CD4-positive, alpha-beta T cell treated with Interleukin-21 for 1 hour (primary cell): ENCODE measurements at regions not wholly inside any gene's neighbourhood (a gene's known extent, or its start where the extent isn't known, plus 50 kb on each side); places are given as distances from the start of the nearest gene placed in this dataset.

ENCODE experiments used
- DNase-seq: peaks from one replicate; pipeline ENCODE4 v3.0.0-alpha.2; 2020

DNA sequence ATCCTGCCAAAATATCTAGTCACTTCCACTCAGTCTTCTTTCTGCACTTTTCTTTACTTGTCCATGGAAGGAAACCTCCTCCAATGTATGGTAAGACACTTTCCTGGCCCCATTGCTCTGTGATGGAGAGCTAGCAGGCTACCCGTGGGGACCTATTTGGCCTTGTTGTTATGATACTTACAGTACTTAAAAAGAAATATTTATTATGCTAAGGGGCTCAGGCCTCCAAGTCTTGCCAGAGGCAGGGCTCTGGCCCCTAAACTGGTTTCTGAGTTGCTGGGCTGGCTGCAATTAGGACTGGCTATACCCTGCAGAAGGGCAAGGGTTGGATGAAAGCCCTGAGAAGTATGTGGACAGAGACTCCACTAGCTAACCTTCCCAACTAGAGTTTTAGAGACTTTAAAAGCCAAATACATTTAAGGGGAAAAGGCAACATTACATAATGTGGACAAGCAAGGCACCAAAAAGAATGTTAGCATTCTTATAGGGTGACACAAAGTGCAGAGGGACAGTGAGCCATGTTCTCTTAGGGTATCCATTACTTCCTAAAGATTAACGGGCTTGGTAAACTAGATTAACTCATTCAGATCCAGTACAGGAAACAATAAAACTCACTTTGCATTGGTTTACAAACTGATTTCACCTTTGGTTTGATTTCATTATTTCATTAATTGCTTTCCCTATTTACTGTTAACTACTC lies 84.9 kb upstream of the INHBA start:
- DNase-seq: no peak

DNA sequence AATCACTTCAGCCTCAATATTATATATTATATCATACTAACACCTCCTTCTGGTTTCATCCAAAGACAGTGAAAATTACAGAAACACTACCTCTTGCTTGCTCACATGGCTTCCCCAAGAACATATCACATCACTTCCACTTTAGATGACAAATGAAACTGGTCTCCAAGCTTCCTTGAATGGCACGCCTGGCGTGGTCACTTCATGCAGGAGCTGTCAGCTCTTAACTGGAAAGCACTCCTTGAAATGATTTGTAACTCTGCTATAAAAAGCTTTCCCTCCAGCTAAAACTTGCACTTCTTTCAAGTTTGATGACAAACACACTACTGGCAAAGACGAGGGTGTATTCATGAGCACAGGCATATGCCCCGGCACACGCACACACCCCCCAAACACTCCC lies 84.1 kb upstream of the INHBA start:
- no peak for DNase-seq

DNA sequence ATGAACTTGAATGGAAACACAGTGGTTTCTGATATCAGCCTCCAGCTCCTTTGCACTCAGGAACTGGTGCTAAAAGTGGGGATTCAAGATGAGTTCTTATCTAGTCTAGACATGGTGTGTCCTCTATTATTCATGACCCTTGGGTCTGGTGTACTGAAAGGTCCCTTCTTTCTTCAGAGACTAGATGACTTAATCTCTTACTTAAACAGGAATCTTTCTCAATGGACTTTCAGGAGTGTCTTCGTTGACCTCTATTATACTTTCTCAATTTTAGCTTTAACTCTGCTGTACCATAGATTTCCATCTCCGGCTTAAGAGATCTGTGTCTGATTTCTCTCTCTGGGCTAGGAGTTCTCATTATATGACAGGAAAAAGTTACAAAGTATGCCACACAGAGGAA lies 83.5 kb upstream of the INHBA start:
- no peak for DNase-seq

DNA sequence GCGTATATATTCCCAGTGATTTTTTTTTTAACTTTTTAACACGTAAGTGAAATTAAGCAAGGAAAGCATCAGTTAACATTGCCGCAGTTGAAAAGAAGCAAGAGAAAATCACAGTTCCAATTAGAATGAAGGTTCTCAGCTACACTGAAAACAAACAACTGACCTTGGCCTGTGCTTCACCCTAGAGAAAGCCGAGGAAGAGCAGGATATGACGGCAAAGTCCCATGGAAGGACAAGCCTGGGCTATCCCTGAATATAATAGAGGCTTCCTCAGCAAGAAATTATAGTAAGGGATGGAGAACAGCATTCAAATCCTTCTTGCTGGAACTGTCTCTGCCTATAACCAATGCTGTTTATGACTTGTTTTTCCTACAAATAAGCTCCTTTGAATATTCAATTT lies 83.0 kb upstream of the INHBA start:
- no peak for DNase-seq

DNA sequence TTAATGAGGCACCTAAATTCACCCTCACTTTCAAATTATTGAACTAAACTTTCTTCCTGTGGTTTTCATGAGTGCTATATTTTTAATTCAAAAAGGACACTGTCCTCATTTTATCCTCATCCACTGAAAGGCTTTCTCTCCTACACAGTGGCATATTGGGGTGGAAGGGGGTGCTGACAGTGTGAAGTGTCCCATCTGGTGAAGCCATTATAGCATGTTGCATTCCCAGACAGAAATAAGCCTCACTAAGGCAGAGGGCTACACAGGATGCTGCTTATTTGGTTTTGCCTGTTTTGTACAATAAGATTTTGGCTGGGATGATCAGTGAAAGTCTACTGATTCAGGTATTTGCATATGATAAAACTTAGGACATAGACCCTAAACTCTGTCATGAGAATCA lies 82.4 kb upstream of the INHBA start:
- DNase-seq: no peak

DNA sequence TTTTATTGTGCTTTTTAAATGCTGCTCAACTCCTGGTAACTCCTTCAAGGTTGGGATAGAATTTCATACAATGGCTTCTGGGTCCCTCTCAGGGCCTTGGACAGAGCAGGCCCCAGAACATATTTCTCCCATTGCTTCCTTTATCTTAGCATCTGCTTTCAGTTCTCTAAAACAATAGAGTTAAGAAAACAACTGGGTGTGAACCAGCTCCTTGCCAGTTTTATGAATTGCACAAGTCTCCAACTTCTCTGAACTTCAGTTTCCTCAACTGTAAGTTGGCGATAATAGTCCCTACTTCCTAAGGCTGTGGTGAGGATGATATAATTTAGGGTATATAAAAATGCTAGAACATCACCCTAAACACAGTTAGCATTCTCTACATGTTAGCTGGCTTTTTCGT lies 77.0 kb upstream of the INHBA start:
- peak; percentile 7 for DNase-seq

DNA sequence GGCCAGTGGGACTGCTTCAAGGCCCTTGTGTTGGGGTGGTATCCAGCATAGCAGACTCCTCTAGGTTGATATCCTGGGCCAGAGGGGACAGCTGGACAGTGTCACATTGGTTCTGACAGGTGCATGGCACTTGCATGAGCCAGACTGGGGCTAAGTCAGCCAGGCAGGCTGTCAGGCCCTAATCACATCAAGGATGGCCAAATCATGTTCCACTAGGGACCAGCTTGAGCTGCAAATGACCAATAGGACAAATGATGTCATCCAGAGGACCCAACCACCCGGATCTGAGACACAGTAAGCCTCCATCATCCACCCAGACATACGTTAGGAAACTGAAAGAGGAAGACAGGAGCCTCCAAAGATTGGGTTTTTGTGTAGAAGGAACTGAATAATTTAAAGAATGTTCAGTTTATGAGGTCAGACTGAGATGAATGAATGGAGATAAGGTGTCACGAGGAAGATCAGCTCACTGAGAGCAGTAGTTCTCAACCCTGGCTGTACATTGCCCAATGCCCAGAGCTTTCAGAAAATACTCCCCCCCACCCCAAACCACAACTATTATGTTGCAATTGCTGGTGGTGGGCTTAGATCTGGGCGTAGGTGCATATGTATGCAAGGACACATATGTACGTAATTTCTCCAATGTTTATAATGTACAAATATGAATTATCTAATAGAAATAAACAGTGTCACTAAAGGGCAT lies 75.2 kb upstream of the INHBA start:
- DNase-seq: peak; percentile 9

DNA sequence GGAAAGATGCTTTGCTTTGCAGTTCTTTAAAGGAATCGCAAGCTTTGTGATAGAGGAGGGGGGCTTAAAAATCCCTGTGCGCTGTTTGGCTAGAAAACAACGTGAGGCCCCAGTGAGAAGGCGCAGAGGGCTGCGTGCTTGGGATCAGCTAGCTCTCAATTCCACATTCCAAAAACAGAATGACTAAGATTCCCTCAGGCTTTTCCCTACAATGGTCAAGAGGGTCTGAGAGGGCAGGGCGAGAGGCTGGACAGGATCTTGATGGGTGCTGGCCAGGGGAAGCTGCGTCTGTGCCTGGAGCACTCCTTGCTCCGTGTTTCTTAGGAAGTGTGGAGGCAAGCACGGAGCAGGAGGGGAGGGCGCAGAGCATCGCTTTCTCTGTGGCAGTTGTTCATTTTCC lies 72.1 kb upstream of the INHBA start:
- DNase-seq: no peak

DNA sequence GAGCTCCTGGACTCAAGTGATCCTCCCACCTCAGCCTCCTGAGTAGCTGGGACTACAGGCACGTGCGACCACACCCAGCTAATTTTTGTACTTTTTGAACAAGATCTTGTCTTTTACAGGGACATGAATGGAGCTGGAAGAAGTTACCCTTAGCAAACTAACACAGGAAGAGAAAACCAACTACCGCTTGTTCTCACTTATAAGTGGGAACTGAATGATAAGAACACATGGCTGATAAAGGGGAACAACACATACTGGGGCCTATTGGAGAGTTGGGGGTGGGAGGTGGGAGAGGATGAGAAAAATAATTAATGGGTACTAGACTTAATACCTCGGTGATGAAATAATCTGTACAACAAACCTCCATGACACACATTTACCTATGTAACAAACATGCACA lies 70.9 kb upstream of the INHBA start:
- no peak for DNase-seq

- DNase-seq: no peak
These were observed 68.8 kb upstream of the INHBA start for GRCh38 chr7:41771717-41772116.

DNA sequence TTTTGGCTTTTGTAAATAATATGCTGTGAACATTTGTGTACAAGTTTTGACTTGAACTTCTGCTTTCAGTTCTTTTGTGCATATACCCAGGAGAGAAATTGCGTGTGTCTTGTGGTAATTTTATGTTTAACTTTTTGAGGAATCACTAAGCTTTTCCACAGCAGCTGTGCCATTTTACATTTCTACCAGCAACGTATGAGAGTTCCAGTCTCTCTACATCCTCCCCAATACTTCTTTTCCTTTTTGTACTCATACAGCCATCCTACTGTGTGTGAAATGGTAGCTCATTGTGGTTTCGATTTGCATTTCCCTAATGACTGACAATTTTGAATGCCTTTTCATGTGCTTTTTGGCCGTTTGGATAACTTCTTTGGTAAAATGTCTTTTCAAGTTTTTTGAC lies 66.3 kb upstream of the INHBA start:
- no peak for DNase-seq

DNA sequence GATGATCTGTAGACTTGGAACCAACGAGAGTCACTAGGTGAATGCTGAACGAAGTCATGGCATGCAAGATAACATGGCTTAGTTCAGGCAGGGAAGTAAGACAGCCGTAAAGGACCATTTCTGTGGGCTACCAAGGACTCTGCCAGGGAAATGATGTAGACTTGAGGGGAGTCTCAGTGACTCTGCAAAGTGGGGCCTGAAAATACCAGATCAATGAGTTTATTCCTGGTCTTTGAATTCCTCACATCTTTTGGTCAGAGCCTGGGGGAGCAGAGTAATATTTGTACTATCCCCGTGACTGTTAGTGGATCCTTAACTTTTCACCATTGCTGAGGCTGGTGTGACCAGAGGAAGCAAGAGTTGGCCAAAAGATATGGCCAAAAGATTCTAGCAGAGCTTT lies 60.7 kb upstream of the INHBA start:
- DNase-seq: no peak

- no peak for DNase-seq
These were observed 59.8 kb upstream of the INHBA start for GRCh38 chr7:41762641-41763040.

DNA sequence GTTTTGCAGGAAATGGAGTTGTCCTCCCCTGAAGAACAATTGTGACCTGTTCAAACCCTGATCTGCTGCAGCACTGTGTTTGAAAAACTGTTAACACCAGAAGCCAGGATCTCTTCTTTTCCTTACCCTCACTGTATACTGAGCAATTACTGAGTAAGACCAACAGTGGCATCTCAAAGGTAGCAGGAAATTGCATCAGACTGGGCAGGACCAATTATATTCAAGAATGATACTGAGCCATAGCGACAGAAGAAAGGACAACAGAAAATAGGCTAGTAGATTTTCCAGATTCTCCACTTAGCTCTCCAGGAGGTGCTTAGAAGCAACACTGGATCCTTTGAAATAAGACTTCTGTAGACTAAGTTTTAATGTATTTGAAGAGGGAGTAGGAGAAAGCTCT lies 57.4 kb upstream of the INHBA start:
- no peak for DNase-seq

- no peak for DNase-seq
These were observed 55.4 kb upstream of the INHBA start for GRCh38 chr7:41758321-41758720.

- DNase-seq: no peak
These were observed 53.8 kb upstream of the INHBA start for GRCh38 chr7:41756650-41757182.

DNA sequence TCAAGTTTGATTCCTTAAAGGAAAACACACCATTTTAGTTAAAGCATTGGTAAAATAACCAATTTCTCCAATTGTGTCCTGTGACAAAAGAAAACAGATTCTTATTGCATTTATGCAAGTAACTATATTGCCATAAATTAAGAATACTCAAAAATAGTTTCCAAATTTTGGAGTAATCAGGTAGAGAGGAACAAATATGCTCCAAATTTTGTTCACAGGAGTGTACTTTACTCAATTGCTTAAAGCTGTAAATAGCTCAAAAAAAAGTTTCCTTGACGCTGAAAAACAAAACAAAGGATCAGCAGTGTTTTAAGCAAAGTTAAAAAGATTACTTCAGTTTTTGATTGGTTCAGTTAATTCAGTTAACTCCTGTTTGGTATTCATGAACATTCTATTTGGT lies 52.2 kb upstream of the INHBA start:
- DNase-seq: no peak

- DNase-seq: no peak
These were observed 51.2 kb upstream of the INHBA start for GRCh38 chr7:41754046-41754445.
